GM21825 (cell line): ENCODE measurements at regions not wholly inside any gene's neighbourhood (a gene's known extent, or its start where the extent isn't known, plus 50 kb on each side); places are given as distances from the start of the nearest gene placed in this dataset.
"Not testable (repeated sequence)": the region's sequence is repeated elsewhere in the genome, so short reads cannot be mapped to it uniquely, and the experiment has no call there.

Experiments used
- ATAC-seq: cut with Tn5 transposase; IDR thresholded peaks from one replicate; pipeline ENCODE4 v1.9.1; 2021; ENCODE audit warnings: mild to moderate bottlenecking, moderate library complexity; ENCODE audit not compliant: unreplicated experiment

- ATAC-seq = no peak
Observed at GRCh38 chr6:10184371-10185227, 230.3 kb downstream of the TFAP2A start.

GRCh38 chr6:10180138-10181074, 234.5 kb downstream of the TFAP2A start:
- ATAC-seq = no peak

- no peak for ATAC-seq
Observed at GRCh38 chr6:10177704-10178103, 237.2 kb downstream of the TFAP2A start.

GRCh38 chr6:10175362-10175761, 239.5 kb downstream of the TFAP2A start:
- ATAC-seq = no peak

GRCh38 chr6:10174761-10175160, 240.1 kb downstream of the TFAP2A start:
- no peak for ATAC-seq

GRCh38 chr6:10174056-10174455, 240.8 kb downstream of the TFAP2A start:
- ATAC-seq = no peak

- not testable (repeated sequence) for ATAC-seq
Observed at GRCh38 chr6:10171706-10172105, 243.2 kb downstream of the TFAP2A start.

- no peak for ATAC-seq
Observed at GRCh38 chr6:10170816-10171215, 244.1 kb downstream of the TFAP2A start.

- ATAC-seq = no peak
Observed at GRCh38 chr6:10166031-10166430, 248.8 kb downstream of the TFAP2A start.

- ATAC-seq = no peak
Observed at GRCh38 chr6:10163203-10163962, 251.5 kb downstream of the TFAP2A start.

GRCh38 chr6:10156875-10157274, 258.0 kb downstream of the TFAP2A start:
- no peak for ATAC-seq

- ATAC-seq = no peak
Observed at GRCh38 chr6:10154251-10154650, 260.6 kb downstream of the TFAP2A start.

GRCh38 chr6:10151144-10151915, 263.5 kb downstream of the TFAP2A start:
- ATAC-seq = no peak

GRCh38 chr6:10149603-10150002, 265.3 kb downstream of the TFAP2A start:
- ATAC-seq = no peak

GRCh38 chr6:10146715-10147451, 268.0 kb downstream of the TFAP2A start:
- peak; percentile 99 for ATAC-seq

GRCh38 chr6:10144772-10145171, 270.1 kb downstream of the TFAP2A start:
- ATAC-seq = no peak

- ATAC-seq = no peak
Observed at GRCh38 chr6:10141746-10142443, 273.0 kb downstream of the TFAP2A start.

- no peak for ATAC-seq
Observed at GRCh38 chr6:10140824-10141223, 274.1 kb downstream of the TFAP2A start.

GRCh38 chr6:10140136-10140535, 274.7 kb downstream of the TFAP2A start:
- ATAC-seq = no peak
